Endothelial cell (in vitro differentiated cells): ENCODE measurements at regions not wholly inside any gene's neighbourhood (a gene's known extent, or its start where the extent isn't known, plus 50 kb on each side); places are given as distances from the start of the nearest gene placed in this dataset.

ENCODE experiments used
- DNase-seq: peaks from one replicate; pipeline ENCODE4 v3.0.0; 2021; ENCODE audit warnings: low spot score
- H3K27ac Mint-ChIP-seq: one replicate; pipeline ENCODE4 v1.8.0; 2021; ENCODE audit warnings: mixed read lengths, inconsistent platforms; ENCODE audit not compliant: unreplicated experiment
- H3K27me3 Mint-ChIP-seq: one replicate; pipeline ENCODE4 v1.8.0; 2021; ENCODE audit warnings: mild to moderate bottlenecking, moderate library complexity, mixed read lengths, inconsistent platforms; ENCODE audit not compliant: unreplicated experiment
- H3K36me3 Mint-ChIP-seq: one replicate; pipeline ENCODE4 v1.8.0; 2021; ENCODE audit warnings: mild to moderate bottlenecking, low read depth, mixed read lengths, inconsistent platforms; ENCODE audit not compliant: unreplicated experiment
- H3K4me1 Mint-ChIP-seq: one replicate; pipeline ENCODE4 v1.8.0; 2021; ENCODE audit warnings: mild to moderate bottlenecking, mixed read lengths, inconsistent platforms; ENCODE audit not compliant: unreplicated experiment
- H3K4me3 Mint-ChIP-seq: one replicate; pipeline ENCODE4 v1.8.0; 2021; ENCODE audit warnings: mild to moderate bottlenecking, mixed read lengths, inconsistent platforms; ENCODE audit not compliant: unreplicated experiment
- H3K9me3 Mint-ChIP-seq: one replicate; pipeline ENCODE4 v1.8.0; 2021; ENCODE audit warnings: mixed read lengths, inconsistent platforms; ENCODE audit not compliant: unreplicated experiment
- CTCF ChIP-seq: fragments of 200-600 bp; sonication (generic); IDR thresholded peaks from one replicate; pipeline ENCODE4 v1.5.0; 2021; ENCODE audit warnings: antibody characterized with exemption; ENCODE audit not compliant: unreplicated experiment

GRCh38 chr4:136012220-136012619 lies 1520.1 kb downstream of the PCDH18 start:
- TF ChIP-seq CTCF, result no peak
- no peaks in the 10 kb centered on the region for H3K9me3 Mint-ChIP-seq
- H3K27ac Mint-ChIP-seq, result no peak overlapping the region

GRCh38 chr4:136009258-136009832 lies 1522.9 kb downstream of the PCDH18 start:
- no peaks in the 10 kb centered on the region for H3K27me3 Mint-ChIP-seq
- H3K4me1 Mint-ChIP-seq, result no peaks in the 10 kb centered on the region
- H3K9me3 Mint-ChIP-seq, result no peaks in the 10 kb centered on the region
- no peak for DNase-seq
- no peak for TF ChIP-seq CTCF
- H3K36me3 Mint-ChIP-seq, result no peaks in the 10 kb centered on the region
- no peak overlapping the region for H3K27ac Mint-ChIP-seq
- H3K4me3 Mint-ChIP-seq, result no peak overlapping the region

More at GRCh38 chr4:136012220-136012619, 1520.1 kb downstream of the PCDH18 start:
- Mint-ChIP-seq H3K27me3 (no peaks in the 10 kb centered on the region), H3K4me3 (no peak overlapping the region), H3K36me3 (no peaks in the 10 kb centered on the region), H3K4me1 (no peaks in the 10 kb centered on the region)
- DNase-seq, result no peak

GRCh38 chr4:136007991-136008390 lies 1524.3 kb downstream of the PCDH18 start:
- no peak overlapping the region for H3K4me3 Mint-ChIP-seq
- no peak for DNase-seq
- H3K27me3 Mint-ChIP-seq, result no peaks in the 10 kb centered on the region
- no peaks in the 10 kb centered on the region for H3K9me3 Mint-ChIP-seq
- H3K27ac Mint-ChIP-seq, result no peak overlapping the region
- no peak for TF ChIP-seq CTCF
- H3K36me3 Mint-ChIP-seq, result no peaks in the 10 kb centered on the region
- no peaks in the 10 kb centered on the region for H3K4me1 Mint-ChIP-seq

GRCh38 chr4:136002316-136002715 lies 1530.0 kb downstream of the PCDH18 start:
- Mint-ChIP-seq H3K4me3 (no peak overlapping the region), H3K27ac (no peak overlapping the region), H3K27me3 (no peaks in the 10 kb centered on the region), H3K36me3 (no peaks in the 10 kb centered on the region), H3K4me1 (no peaks in the 10 kb centered on the region), H3K9me3 (no peaks in the 10 kb centered on the region)
- no peak for DNase-seq
- no peak for TF ChIP-seq CTCF

GRCh38 chr4:136001791-136002190 lies 1530.5 kb downstream of the PCDH18 start:
- Mint-ChIP-seq H3K36me3 (no peaks in the 10 kb centered on the region), H3K27me3 (no peaks in the 10 kb centered on the region), H3K27ac (no peak overlapping the region), H3K4me3 (no peak overlapping the region), H3K4me1 (no peaks in the 10 kb centered on the region), H3K9me3 (no peaks in the 10 kb centered on the region)
- no peak for TF ChIP-seq CTCF
- no peak for DNase-seq
